ENCODE measurements at regions not wholly inside any gene's neighbourhood (a gene's known extent, or its start where the extent isn't known, plus 50 kb on each side); places are given as distances from the start of the nearest gene placed in this dataset.
"Not testable (repeated sequence)": the region's sequence is repeated elsewhere in the genome, so short reads cannot be mapped to it uniquely, and the experiment has no call there.

DNA sequence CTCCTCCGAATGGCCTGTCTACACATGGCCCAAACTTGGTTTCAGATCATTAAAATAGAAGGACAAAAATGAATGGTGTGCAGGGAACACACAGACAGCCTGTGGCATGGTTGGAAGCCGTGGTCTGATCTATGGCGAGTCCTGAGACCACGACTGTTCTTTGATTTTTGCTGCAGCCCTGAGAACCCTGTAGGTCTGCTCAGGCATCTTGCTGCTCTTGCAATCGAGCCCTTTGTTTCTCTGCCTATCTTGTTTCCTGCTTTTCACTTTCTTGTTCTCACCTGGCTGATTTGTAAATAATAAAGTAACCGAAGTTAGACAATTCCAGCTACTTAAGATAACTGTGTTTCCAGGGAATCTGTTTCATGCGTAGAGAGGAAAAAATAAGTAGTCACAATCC, 54.1 kb upstream of the NBPF9 start:
- FAIRE-seq = not testable (repeated sequence)

- not testable (repeated sequence) for FAIRE-seq
Measured at GRCh38 chr1:149158308-149158707, 55.0 kb upstream of the NBPF9 start.

DNA sequence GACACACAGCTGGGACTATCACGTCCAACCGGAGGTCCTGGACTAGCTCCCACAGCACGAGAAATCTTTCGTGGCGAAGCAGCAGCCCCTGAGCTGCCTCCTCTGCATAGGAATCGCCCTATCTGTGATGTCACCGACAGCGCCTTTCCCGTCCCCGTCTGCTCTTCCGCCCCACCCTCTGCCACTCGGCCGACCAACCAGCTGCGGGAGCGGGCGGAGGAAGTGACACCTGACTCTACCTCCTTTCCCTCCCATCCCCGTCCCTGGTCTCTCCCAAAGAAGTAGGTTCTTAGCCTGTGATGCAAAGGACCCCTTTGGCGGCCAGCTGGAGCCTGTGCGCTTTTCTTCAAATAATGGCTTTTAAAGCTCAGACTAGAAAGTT, 59.7 kb upstream of the NBPF9 start:
- FAIRE-seq = peak; percentile 96

- not testable (repeated sequence) for FAIRE-seq
Measured at GRCh38 chr1:149174765-149175164, 71.4 kb upstream of the NBPF9 start.

- not testable (repeated sequence) for FAIRE-seq
Measured at GRCh38 chr1:149175812-149176211, 72.5 kb upstream of the NBPF9 start.

DNA sequence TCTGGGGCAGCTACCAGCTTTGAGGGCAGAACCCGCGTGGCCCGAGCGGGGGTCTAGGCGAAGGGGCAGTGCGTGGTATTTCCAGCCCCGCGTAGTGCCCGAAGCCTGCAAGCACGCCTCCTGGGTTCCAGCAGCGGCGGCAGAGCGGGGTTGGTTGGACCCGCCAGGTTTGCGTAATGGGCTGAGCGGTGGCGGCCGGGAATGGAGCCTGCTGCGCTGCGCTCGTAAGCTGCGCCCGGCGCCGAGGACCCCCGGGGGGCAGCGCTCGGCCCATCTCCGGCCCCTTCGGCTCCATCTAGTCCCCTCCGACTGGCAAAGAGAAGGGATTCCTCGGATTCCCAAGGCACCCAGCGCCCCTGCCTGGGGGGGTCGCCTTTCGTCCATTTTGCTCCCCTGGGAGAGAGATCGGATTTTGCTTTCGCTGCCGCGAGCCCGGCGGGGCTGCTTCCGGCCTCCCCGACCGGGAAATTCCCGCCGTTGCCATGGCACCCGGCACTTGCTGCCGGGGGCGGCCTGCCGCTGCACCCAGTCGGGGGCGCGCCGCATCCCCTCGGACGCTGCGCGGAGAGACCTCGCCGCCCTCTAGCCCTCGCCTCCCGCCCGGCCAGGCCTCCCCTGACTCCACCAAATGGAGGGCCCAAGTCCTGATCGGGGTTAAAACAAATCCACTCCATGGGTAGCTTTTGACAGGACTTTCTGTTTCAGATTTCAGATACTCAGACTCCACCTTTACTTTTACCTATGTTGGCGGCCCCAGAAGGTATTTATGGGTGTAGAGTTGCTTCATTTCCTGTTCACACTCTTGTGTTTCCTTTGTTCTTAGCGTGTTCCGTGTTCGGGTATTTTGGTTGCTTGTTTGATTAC, 73.3 kb upstream of the NBPF9 start:
- not testable (repeated sequence) for FAIRE-seq

DNA sequence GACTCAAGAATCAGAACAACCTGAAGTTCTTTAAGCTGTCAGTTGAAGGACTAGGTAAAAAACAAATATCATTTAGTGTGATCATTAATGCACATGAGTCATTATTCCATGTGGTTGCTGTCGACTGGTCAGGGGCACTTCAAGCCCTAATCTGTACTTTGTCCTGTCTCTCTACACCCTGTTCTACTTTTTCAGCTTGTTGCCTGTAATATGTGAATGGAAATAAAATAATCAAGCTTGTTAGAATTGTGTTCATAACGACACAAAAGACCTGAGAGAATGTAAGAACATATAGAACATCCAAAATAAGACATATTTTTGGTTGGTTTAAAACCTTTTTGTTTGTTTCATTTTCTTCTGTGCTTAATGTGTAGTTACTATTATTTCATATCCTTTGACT, 87.4 kb upstream of the NBPF9 start:
- FAIRE-seq = not testable (repeated sequence)

- FAIRE-seq = not testable (repeated sequence)
Measured at GRCh38 chr1:149196651-149197050, 93.3 kb upstream of the NBPF9 start.

DNA sequence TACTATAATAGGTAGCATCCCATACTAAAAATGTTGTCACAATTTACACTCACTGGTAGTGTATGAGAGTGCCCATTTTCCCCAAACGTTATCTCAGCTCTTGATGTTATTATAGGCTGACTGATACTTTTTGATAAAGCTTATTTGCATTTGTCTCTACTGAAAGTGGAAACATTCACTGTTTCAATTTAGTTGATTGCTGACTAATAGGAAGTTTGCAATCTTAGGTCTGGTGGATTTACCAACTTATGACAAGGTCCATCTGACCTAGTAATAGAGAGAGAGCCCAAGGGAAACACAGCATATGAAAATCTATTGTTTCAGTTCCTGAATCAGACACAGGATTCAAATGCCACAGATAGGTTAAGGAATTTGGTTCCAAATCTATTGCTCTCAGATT, 97.2 kb upstream of the NBPF9 start:
- not testable (repeated sequence) for FAIRE-seq

DNA sequence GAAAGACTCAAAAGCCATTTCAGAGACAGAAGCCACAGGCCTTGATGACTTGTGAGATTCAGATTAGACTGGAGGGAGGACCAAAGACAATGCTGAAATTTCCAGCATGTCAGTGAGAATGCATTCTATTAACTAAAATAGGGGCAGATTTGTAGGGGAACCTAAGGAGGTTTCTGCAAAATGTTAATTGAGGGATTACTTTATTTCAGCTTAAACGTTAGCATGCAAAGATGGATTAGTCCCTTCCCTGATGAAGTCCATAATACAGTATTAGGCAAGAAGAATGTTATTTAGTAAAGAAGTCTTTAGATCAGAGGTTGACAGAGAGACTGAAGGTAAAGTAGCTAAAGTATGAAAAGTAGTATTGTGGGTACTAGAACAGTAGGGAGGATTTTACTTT, 98.9 kb upstream of the NBPF9 start:
- FAIRE-seq = not testable (repeated sequence)

DNA sequence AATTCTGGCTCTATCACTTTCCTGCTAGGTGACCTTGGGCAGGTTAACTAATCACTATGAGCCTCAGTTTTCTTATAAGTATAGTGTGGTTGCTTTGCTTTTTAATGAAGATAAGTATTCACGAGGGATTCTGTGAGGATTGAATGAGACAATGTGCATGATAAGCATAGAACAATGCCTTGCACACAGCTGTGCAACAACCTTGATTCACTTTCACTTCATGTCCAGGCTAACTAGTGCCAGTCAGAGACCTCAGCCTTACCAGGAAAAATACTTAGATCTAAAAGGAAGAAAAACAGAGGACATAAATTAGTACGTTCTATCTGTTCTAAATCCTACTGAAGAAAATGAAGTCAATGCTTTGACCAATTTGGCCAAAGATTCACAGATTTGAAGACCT, 101.0 kb upstream of the NBPF9 start:
- FAIRE-seq = not testable (repeated sequence)

GRCh38 chr1:149208836-149209235, 105.5 kb upstream of the NBPF9 start:
- not testable (repeated sequence) for FAIRE-seq

- FAIRE-seq = not testable (repeated sequence)
Measured at GRCh38 chr1:149211757-149212420, 108.5 kb upstream of the NBPF9 start.

- FAIRE-seq = not testable (repeated sequence)
Measured at GRCh38 chr1:149212946-149213345, 109.6 kb upstream of the NBPF9 start.

- not testable (repeated sequence) for FAIRE-seq
Measured at GRCh38 chr1:149213673-149214072, 110.3 kb upstream of the NBPF9 start.

- not testable (repeated sequence) for FAIRE-seq
Measured at GRCh38 chr1:149218080-149218988, 115.0 kb upstream of the NBPF9 start.

DNA sequence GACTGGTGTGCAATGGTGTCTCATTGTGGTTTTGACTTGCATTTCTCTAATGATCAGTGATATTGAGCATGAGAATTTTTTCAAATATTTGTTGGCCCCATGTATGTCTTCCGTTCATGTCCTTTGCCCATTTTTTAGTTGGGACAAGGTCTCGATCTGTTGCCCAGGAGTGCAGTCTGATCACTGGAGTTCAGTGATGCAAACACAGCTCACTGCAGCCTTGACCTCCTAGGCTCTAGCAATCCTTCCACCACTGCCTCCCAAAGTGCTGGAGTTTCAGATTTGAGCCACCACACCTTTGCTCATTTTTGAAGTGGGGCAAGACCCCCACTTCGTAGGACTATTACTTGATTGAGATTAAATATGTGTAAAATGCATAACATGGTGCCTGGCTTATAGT, 116.2 kb upstream of the NBPF9 start:
- FAIRE-seq = not testable (repeated sequence)

GRCh38 chr1:149220463-149221074, 117.2 kb upstream of the NBPF9 start:
- FAIRE-seq = not testable (repeated sequence)

DNA sequence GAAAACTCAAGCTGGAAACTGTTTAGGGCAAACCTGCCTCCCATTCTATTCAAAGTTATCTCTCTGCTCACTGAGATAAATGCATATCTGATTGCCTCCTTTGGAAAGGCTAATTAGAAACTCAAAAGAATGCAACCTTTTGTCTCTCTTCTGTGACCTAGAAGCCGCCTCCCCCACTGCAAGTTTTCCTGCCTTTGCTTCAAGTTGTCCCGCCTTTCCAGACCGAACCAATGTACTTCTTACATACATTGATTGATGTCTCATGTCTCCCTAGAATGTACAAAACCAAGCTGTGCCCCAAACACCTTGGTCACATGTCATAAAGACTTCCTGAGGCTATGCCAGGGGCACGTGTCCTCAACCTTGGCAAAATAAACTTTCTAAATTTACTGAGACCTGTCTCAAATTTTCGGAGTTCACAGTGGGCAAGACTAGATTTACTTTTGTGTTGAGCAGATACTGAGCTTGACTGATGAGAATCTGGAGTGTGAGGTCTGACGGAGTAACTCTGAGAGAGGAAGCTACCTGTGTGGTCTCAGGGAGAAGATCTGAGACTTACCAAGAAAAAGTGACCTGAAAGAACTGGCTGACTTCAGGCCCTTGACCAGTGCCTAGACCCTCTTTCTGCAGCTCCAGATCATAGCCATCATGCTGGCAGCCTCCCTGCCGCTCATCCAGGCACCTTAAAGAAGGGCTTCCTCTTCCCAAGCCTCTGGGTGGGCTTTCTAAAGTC, 124.7 kb upstream of the NBPF9 start:
- FAIRE-seq = not testable (repeated sequence)

DNA sequence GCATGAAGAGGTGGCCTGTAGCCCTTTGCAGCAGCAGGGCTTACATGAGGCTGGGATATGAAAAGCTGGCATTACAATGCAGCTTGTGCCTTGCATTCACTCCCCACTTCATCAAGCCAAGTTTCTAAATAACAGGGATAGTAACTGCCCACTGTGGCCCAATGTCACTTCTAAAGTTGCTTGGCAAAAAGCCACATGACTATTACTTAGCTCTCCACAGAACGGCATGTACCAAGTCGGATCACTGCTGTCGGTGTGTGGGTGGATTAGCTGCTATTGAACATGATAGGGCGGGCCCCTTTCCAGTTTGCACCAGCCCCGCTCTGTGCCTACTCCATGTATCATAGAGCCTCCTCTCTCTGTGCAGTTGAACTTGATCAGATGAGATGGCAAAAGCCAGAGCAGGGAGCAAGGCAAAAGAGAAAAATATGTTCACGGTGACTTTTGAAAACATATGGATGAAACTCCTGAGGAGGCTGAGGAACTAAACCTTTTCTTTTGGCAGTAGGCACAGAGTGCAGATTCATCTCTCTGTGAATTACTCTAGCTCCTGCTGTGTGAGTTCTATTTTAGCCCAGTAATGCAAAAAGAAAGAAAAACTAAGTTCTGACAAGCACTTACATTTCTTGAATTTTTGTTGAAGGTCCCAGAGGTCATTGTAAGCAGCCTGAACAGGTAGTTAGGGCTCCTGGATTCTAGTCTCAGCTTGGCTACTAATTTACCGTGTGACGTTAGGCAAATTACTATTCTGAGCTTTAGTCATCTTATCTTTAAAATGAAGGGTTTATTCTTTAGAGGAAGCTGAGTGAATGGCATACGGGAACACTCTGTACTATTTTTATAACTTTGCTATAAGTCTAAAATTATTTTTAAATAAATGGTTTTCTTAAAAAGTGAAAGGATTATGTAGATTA, 125.6 kb upstream of the NBPF9 start:
- not testable (repeated sequence) for FAIRE-seq

GRCh38 chr1:149229813-149230212, 126.5 kb upstream of the NBPF9 start:
- FAIRE-seq = not testable (repeated sequence)
